ENCODE measurements at regions not wholly inside any gene's neighbourhood (a gene's known extent, or its start where the extent isn't known, plus 50 kb on each side); places are given as distances from the start of the nearest gene placed in this dataset.

- ATAC-seq (no peak), DNase-seq (no peak)
- Mint-ChIP-seq H3K9me3 (no peaks in the 10 kb centered on the region), H3K4me3 (no peak overlapping the region), H3K27ac (no peak overlapping the region), H3K4me1 (no peaks in the 10 kb centered on the region), H3K27me3 (peaks cover 14% of the 10 kb centered on the region)
Observed at GRCh38 chr16:55214412-55214811, 109.6 kb upstream of the IRX6 start.

GRCh38 chr16:55214974-55215494, 109.0 kb upstream of the IRX6 start:
- Mint-ChIP-seq H3K27me3 (peaks cover 14% of the 10 kb centered on the region), H3K9me3 (no peaks in the 10 kb centered on the region), H3K27ac (no peak overlapping the region), H3K4me3 (no peak overlapping the region), H3K4me1 (no peaks in the 10 kb centered on the region)
- no peak for ATAC-seq
- no peak for DNase-seq

- Mint-ChIP-seq H3K27me3 (peaks cover 14% of the 10 kb centered on the region), H3K4me1 (no peaks in the 10 kb centered on the region), H3K9me3 (no peaks in the 10 kb centered on the region), H3K27ac (no peak overlapping the region), H3K4me3 (no peak overlapping the region)
- DNase-seq (no peak), ATAC-seq (no peak)
Observed at GRCh38 chr16:55217392-55217791, 106.6 kb upstream of the IRX6 start.

GRCh38 chr16:55221836-55222235, 102.2 kb upstream of the IRX6 start:
- peaks cover 0 to 16% of the 10 kb centered on the region in 2 donors for H3K9me3 Mint-ChIP-seq
- peaks cover 15% of the 10 kb centered on the region for H3K27me3 Mint-ChIP-seq
- H3K4me1 Mint-ChIP-seq, result no peaks in the 10 kb centered on the region
- no peak for DNase-seq
- H3K4me3 Mint-ChIP-seq, result no peak overlapping the region
- no peak overlapping the region for H3K27ac Mint-ChIP-seq
- ATAC-seq, result no peak

- no peak for DNase-seq
- H3K27me3 Mint-ChIP-seq, result peaks cover 15% of the 10 kb centered on the region
- no peak overlapping the region for H3K4me3 Mint-ChIP-seq
- no peaks in the 10 kb centered on the region for H3K4me1 Mint-ChIP-seq
- no peak for ATAC-seq
- no peak overlapping the region for H3K27ac Mint-ChIP-seq
- peaks cover 0 to 16% of the 10 kb centered on the region in 2 donors for H3K9me3 Mint-ChIP-seq
Observed at GRCh38 chr16:55222486-55222885, 101.5 kb upstream of the IRX6 start.

GRCh38 chr16:55225972-55226542, 97.9 kb upstream of the IRX6 start:
- DNase-seq, result no peak
- Mint-ChIP-seq H3K9me3 (peaks cover 0 to 16% of the 10 kb centered on the region in 2 donors), H3K27ac (no peak overlapping the region), H3K4me1 (no peaks in the 10 kb centered on the region), H3K27me3 (peaks cover 7% of the 10 kb centered on the region), H3K4me3 (no peak overlapping the region)
- ATAC-seq, result no peak

- no peak for ATAC-seq
- Mint-ChIP-seq H3K27ac (no peak overlapping the region), H3K4me1 (no peaks in the 10 kb centered on the region), H3K27me3 (peaks cover 17% of the 10 kb centered on the region), H3K4me3 (no peak overlapping the region), H3K9me3 (no peaks in the 10 kb centered on the region)
- no peak for DNase-seq
Observed at GRCh38 chr16:55232822-55233221, 91.2 kb upstream of the IRX6 start.

- no peak for ATAC-seq
- H3K27ac Mint-ChIP-seq, result no peak overlapping the region
- no peaks in the 10 kb centered on the region for H3K4me1 Mint-ChIP-seq
- peaks cover 17% of the 10 kb centered on the region for H3K27me3 Mint-ChIP-seq
- no peak for DNase-seq
- H3K4me3 Mint-ChIP-seq, result no peak overlapping the region
- H3K9me3 Mint-ChIP-seq, result no peaks in the 10 kb centered on the region
Observed at GRCh38 chr16:55233464-55233863, 90.5 kb upstream of the IRX6 start.

GRCh38 chr16:55236655-55237054, 87.3 kb upstream of the IRX6 start:
- no peak for ATAC-seq
- no peak overlapping the region for H3K27ac Mint-ChIP-seq
- H3K4me3 Mint-ChIP-seq, result no peak overlapping the region
- peaks cover 27% of the 10 kb centered on the region for H3K27me3 Mint-ChIP-seq
- H3K4me1 Mint-ChIP-seq, result no peaks in the 10 kb centered on the region
- DNase-seq, result no peak
- H3K9me3 Mint-ChIP-seq, result no peaks in the 10 kb centered on the region

- DNase-seq (no peak), ATAC-seq (no peak)
- Mint-ChIP-seq H3K4me1 (no peaks in the 10 kb centered on the region), H3K4me3 (no peak overlapping the region), H3K27me3 (peaks cover 44% of the 10 kb centered on the region), H3K9me3 (no peaks in the 10 kb centered on the region), H3K27ac (no peak overlapping the region)
Observed at GRCh38 chr16:55239723-55240122, 84.3 kb upstream of the IRX6 start.

- Mint-ChIP-seq H3K4me1 (no peaks in the 10 kb centered on the region), H3K27me3 (peaks cover 42% of the 10 kb centered on the region), H3K4me3 (no peak overlapping the region), H3K9me3 (no peaks in the 10 kb centered on the region), H3K27ac (no peak overlapping the region)
- DNase-seq (no peak), ATAC-seq (no peak)
Observed at GRCh38 chr16:55240888-55241287, 83.1 kb upstream of the IRX6 start.

GRCh38 chr16:55242667-55243066, 81.3 kb upstream of the IRX6 start:
- DNase-seq (no peak), ATAC-seq (no peak)
- Mint-ChIP-seq H3K4me1 (no peaks in the 10 kb centered on the region), H3K27me3 (peaks cover 34% of the 10 kb centered on the region), H3K27ac (no peak overlapping the region), H3K4me3 (no peak overlapping the region), H3K9me3 (no peaks in the 10 kb centered on the region)

- Mint-ChIP-seq H3K9me3 (peaks cover 0 to under 1% of the 10 kb centered on the region in 2 donors), H3K27me3 (peaks cover 24% of the 10 kb centered on the region), H3K4me1 (peaks cover 4% of the 10 kb centered on the region), H3K27ac (peak overlapping the region in 1 of 2 donors; percentile 42), H3K4me3 (no peak overlapping the region)
- no peak for DNase-seq
- no peak for ATAC-seq
Observed at GRCh38 chr16:55248058-55248457, 75.9 kb upstream of the IRX6 start.

GRCh38 chr16:55248494-55248893, 75.5 kb upstream of the IRX6 start:
- DNase-seq (no peak), ATAC-seq (no peak)
- H3K4me3 Mint-ChIP-seq, result no peak overlapping the region
- H3K4me1 Mint-ChIP-seq, result peaks cover 4% of the 10 kb centered on the region
- no peak overlapping the region for H3K27ac Mint-ChIP-seq
- peaks cover 0 to 5% of the 10 kb centered on the region in 2 donors for H3K9me3 Mint-ChIP-seq
- H3K27me3 Mint-ChIP-seq, result peaks cover 22% of the 10 kb centered on the region

- Mint-ChIP-seq H3K27ac (no peak overlapping the region), H3K4me3 (no peak overlapping the region), H3K27me3 (peaks cover 26% of the 10 kb centered on the region), H3K4me1 (peaks cover 4% of the 10 kb centered on the region), H3K9me3 (peaks cover 0 to 11% of the 10 kb centered on the region in 2 donors)
- no peak for ATAC-seq
- no peak for DNase-seq
Observed at GRCh38 chr16:55249361-55249760, 74.6 kb upstream of the IRX6 start.

- Mint-ChIP-seq H3K4me3 (no peak overlapping the region), H3K9me3 (peaks cover 0 to 11% of the 10 kb centered on the region in 2 donors), H3K27ac (no peak overlapping the region), H3K4me1 (peaks cover 4% of the 10 kb centered on the region), H3K27me3 (peaks cover 26% of the 10 kb centered on the region)
- no peak for DNase-seq
- no peak for ATAC-seq
Observed at GRCh38 chr16:55249936-55250335, 74.1 kb upstream of the IRX6 start.

- H3K4me3 Mint-ChIP-seq, result no peak overlapping the region
- DNase-seq (no peak), ATAC-seq (no peak)
- H3K27ac Mint-ChIP-seq, result peak overlapping the region in 1 of 2 donors; percentile 19
- H3K4me1 Mint-ChIP-seq, result peaks cover 4% of the 10 kb centered on the region
- H3K27me3 Mint-ChIP-seq, result peaks cover 26% of the 10 kb centered on the region
- H3K9me3 Mint-ChIP-seq, result peaks cover 0 to 11% of the 10 kb centered on the region in 2 donors
Observed at GRCh38 chr16:55250701-55251100, 73.3 kb upstream of the IRX6 start.
